HUDEP-2 (cell line): ENCODE measurements at regions not wholly inside any gene's neighbourhood (a gene's known extent, or its start where the extent isn't known, plus 50 kb on each side); places are given as distances from the start of the nearest gene placed in this dataset.

ENCODE experiments used
- DNase-seq, 76 experiments: peaks; one replicate each; lab custom pipeline; 2025; ENCODE audit not compliant: unreplicated experiment in 76 of 76; lab: John Stamatoyannopoulos, UW

DNA sequence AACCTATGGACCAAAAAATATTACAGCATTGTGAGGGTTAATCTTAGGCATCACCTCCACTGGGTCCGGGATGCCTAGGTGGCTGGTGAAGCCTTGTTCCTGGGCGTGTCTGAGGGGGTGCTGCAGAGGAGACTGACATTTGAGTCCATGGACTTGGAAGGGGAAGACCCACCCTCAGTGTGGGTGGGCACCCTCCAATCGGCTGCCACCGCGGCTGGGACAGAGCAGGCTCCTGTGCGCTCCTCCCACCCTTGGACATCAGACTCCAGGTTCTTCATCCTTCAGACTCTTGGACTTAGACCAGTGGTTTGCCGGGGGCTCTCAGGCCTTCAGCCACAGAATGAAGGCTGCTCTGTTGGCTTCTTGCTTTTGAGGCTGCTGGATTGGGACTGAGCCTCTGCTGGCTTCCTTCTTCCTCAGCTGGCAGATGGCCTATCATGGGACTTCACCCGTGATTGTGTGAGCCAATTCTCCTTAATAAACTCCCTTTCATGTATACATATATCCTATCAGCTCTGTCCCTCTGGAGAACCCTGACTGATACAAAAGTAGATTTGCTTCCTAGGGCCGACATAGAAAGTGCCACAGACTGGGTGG, 113.1 kb downstream of the TTLL2 start:
- DNase-seq: no peak

GRCh38 chr6:167441715-167442206, 116.9 kb downstream of the TTLL2 start:
- DNase-seq: no peak

DNA sequence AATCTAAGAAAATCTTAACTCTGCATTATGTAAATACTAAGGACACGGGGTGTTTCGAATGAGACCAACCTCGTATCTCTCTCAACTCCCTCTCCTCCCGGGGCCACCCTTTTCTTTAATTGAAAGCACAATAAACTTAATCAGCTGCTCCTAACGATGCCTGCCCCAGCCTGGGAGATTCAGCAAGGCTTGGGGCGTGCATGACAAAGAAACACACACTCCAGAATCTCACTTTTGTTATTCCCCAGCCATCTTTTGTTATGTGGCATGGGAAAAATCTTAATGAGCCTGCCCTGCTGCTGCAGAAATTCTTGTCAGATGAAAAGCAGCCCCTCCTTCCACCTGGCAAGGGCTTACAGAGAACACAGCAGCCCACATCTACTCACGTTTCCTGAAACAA, 117.4 kb downstream of the TTLL2 start:
- no peak for DNase-seq

- DNase-seq: no peak
These were observed 118.2 kb downstream of the TTLL2 start for GRCh38 chr6:167442796-167443680.

DNA sequence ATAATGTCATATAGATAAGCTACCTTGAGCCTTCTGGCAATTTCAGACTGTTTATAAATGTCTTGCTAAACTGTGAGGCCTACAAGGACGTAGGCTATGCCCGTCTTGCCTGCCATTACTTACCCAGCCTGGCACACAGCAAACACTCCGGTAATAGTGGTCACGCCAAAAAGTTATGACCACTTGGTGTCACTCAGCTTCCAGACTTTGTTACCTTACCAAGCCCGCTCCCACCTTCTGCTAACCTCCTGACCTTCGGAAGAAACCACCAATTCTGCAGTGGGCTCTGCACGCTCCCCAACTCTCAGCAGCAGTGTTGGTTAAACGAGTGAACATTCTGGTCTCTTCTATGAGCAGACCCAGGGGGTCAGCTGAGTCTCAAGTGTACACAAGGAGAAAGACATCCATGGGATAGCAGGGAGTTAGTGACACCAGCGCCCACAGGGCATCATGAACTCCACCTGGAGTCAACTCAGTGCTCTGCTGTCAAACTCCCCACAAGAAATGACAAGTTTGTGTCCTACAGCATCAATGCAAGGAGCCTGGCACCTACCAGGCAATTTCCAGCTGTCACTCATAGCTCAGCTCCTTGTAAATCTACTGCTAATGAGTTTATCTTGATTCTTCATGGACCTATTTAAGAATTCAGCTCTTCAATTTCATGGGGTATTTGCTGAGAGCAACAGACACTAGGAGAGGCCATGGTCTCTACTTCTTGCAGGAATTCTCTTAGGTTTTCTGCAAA, 119.9 kb downstream of the TTLL2 start:
- DNase-seq: no peak

DNA sequence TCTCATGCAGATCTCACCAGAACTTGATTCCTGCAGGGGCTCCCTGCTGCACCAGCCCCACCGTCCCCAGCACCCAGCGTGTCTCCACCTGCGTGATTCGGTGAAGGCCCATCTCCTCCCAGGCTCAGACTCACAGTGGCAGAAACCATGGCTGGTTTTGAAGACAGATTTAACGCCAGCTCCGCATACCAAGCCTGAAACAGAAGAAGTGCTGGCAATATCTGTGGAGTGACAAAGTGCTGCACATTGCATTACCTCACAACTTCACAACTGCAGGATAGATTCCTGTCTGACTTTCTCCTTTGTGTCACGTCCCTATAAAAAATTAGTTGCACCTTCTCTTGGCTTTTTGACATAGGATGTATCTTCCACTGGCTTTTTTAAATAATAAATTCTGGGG, 120.7 kb downstream of the TTLL2 start:
- no peak for DNase-seq

DNA sequence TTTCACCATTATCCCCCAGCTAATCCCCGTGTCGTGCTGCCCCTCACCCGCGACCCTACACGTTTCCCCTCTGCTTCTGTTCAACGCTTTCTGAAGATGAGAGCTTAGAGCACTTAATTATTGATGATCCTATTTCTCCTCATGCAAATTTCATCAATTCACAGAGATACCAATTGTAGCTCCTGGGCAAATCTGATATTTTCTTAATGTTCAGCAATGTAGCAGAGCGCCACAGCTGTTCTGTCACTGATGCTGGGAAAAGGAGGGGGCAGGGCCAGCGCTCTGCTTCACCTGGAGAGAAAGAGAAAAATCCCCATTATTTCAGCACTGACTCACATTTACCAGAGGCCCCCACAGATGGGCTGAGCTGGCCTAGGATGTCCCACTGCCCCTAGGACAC, 121.2 kb downstream of the TTLL2 start:
- no peak for DNase-seq

- DNase-seq: no peak
These were observed 122.1 kb downstream of the TTLL2 start for GRCh38 chr6:167446971-167447370.

DNA sequence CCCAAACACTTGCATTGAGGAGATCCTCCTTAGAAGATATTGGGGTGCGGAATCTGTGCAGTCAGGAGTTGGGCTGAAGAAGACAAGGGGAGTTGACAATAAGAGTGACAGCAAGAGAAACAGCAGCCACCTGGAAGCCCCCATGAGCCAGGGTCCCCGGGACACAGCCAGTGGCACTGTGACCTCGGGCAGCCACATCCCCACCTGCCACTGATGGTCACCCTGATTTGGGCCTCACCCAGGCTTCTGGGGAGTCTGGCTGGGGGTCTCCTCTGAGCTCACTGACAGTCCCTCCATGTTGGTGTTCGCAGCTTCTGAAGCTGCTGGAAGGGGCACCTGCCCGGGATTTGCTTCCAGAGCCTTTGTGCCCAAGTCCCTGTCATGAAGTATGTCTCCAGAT, 123.5 kb downstream of the TTLL2 start:
- DNase-seq: no peak

GRCh38 chr6:167449094-167449861, 124.4 kb downstream of the TTLL2 start:
- DNase-seq: no peak

- no peak for DNase-seq
These were observed 125.7 kb downstream of the TTLL2 start for GRCh38 chr6:167450626-167451025.

DNA sequence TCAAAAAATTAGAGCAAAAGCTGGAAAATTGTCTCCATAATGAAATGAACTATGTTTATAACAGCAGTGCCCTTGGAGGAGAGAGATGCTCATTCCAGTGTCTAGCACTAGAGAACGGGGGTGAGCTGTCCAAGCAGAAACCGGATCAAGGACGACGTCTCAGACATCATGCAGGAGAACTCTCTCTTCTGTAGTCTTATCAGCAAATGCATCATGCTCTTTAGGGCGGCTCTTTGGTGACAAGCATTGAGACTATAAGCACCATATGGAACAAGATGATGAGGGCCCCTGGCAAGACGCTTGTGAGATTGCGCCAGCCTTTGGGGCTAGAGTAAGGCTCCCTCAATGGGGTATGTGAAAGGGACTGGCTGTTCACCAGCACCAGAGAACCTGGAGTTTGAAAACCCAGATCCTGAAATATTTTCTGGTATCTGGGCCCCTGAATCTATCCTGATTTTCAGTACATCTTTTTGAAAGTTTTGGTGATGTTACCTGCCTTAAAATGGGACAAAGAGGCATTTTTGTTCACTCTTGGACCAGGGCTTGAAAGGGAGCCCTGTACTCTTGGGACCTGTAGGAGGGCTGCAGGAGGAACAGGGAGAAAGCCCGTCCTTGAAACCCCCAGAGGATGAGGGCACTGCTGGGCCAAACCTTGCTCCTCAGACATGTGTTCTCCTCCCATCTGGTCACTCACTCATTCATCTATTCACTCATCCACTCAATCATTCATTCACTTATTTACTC, 127.6 kb downstream of the TTLL2 start:
- DNase-seq: no peak

GRCh38 chr6:167453082-167453446, 128.2 kb downstream of the TTLL2 start:
- no peak for DNase-seq

DNA sequence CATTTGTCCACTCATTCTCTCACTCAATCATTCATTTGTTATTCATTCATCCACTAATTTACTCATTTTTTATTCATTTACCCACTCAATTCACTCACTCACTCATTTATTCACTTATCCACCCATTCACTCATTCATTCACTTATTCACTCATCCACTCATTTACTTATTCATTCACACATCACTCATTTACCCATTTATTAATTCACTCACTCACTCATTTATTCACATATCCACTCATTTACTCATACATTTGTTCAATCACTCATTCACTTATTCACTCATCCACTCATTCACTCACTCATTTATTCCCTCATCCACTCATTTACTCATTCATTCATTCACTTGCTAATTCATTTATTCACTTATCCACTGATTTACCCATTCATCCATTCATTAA, 129.1 kb downstream of the TTLL2 start:
- DNase-seq: no peak

- DNase-seq: no peak
These were observed 130.5 kb downstream of the TTLL2 start for GRCh38 chr6:167455371-167455770.

DNA sequence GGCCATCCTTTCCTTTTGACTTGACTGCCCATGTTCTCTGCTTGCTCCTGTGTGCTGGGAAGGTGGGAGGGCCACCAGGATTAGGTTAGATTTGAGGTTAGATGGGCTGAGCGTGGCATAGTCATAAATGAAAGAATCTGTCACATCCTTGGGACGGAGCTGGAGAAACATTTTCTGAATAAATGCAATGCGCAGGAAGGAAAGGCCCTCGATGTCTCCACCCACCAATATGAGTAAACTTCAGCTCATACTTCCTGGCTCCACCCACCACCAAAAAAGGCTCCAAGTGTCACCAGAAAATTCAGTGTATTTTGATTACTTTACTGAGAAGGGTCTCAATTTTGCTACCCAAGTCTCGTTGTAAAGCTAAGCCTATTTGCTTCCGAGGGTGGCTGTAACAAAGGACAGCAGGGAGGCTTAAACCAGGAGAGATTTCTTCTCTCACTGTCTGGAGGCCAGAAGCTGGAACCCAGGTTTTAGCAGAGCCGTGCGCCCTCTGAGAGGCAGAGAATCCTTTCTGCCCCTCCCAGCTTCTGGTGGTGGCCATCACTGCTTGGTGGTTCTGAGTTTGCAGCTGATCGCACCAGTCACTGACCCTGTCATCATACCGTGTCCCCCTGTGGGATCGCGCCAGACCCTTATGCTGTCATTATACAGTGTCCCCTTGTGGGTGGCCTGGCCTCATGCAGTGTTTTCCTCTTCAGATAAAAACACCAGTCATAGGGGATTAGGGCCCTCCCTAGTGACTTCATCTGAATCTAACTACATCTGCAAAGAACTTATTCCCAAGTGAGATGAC, 137.8 kb downstream of the TTLL2 start:
- no peak for DNase-seq

DNA sequence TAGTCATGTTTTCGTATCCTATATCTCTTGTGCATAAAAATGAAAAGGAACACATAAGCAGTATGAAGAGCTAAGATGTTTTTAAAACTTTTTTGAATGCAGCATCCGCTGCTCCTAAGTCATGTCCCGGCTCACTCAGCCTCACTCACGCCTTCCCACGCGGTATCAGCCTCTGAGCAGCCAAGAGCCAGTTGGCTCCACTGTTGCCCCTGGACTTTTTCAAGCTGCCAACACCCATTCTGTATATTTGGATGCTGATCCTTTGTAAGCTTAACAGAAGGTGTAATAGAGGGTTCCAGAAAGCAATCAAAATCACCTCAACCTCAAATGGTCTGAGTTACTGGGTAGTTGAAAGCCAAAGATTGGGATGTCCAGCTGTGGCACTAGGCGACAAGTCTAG, 139.3 kb downstream of the TTLL2 start:
- DNase-seq: no peak

GRCh38 chr6:167465482-167465881, 140.6 kb downstream of the TTLL2 start:
- DNase-seq: no peak

- DNase-seq: no peak
These were observed 142.4 kb downstream of the TTLL2 start for GRCh38 chr6:167467282-167467681.
